SKM-1 treated with dmso at 0.1 percent for 144 hours (cell line): ENCODE measurements at regions not wholly inside any gene's neighbourhood (a gene's known extent, or its start where the extent isn't known, plus 50 kb on each side); places are given as distances from the start of the nearest gene placed in this dataset.
A peak's percentile ranks its signal among the peaks of the same experiment; 100 is the strongest.

Experiments used
- DNase-seq: peaks from one replicate; lab custom pipeline; 2025; ENCODE audit not compliant: unreplicated experiment; lab: John Stamatoyannopoulos, UW

- DNase-seq: no peak
These were observed 316.8 kb downstream of the VPS13C start for GRCh38 chr15:61743345-61743909.

- no peak for DNase-seq
These were observed 317.7 kb downstream of the VPS13C start for GRCh38 chr15:61742591-61742990.

GRCh38 chr15:61736790-61737189 is 323.5 kb downstream of the VPS13C start:
- peak; percentile 71 for DNase-seq

GRCh38 chr15:61731099-61731498 is 329.1 kb downstream of the VPS13C start:
- no peak for DNase-seq

- no peak for DNase-seq
These were observed 330.6 kb downstream of the VPS13C start for GRCh38 chr15:61729646-61730045.

- no peak for DNase-seq
These were observed 334.1 kb downstream of the VPS13C start for GRCh38 chr15:61726166-61726565.

- DNase-seq: no peak
These were observed 335.0 kb downstream of the VPS13C start for GRCh38 chr15:61725251-61725650.

GRCh38 chr15:61724251-61724939 is 335.9 kb downstream of the VPS13C start:
- DNase-seq: no peak

GRCh38 chr15:61721418-61721817 is 338.8 kb downstream of the VPS13C start:
- no peak for DNase-seq

GRCh38 chr15:61720197-61720704 is 340.0 kb downstream of the VPS13C start:
- no peak for DNase-seq

GRCh38 chr15:61715082-61715481 is 345.2 kb downstream of the VPS13C start:
- DNase-seq: no peak

GRCh38 chr15:61712129-61712759 is 348.0 kb downstream of the VPS13C start:
- DNase-seq: no peak

GRCh38 chr15:61702224-61703020 is 357.8 kb downstream of the VPS13C start:
- no peak for DNase-seq

GRCh38 chr15:61701455-61701854 is 358.8 kb downstream of the VPS13C start:
- no peak for DNase-seq

GRCh38 chr15:61700803-61701202 is 359.4 kb downstream of the VPS13C start:
- no peak for DNase-seq

- no peak for DNase-seq
These were observed 362.5 kb downstream of the VPS13C start for GRCh38 chr15:61697796-61698195.

- no peak for DNase-seq
These were observed 371.2 kb downstream of the VPS13C start for GRCh38 chr15:61689067-61689466.

GRCh38 chr15:61687651-61688050 is 372.6 kb downstream of the VPS13C start:
- no peak for DNase-seq

- DNase-seq: no peak
These were observed 373.1 kb downstream of the VPS13C start for GRCh38 chr15:61687124-61687523.

GRCh38 chr15:61685971-61686370 is 374.3 kb downstream of the VPS13C start:
- DNase-seq: no peak

- no peak for DNase-seq
These were observed 374.7 kb downstream of the VPS13C start for GRCh38 chr15:61685534-61685933.
